Heart left ventricle (tissue), 13 donors: ENCODE measurements at regions not wholly inside any gene's neighbourhood (a gene's known extent, or its start where the extent isn't known, plus 50 kb on each side); places are given as distances from the start of the nearest gene placed in this dataset.

Source experiments
- POLR2A ChIP-seq, 2 donors: fragments of 450-650 bp; IDR thresholded peaks; one replicate each; pipeline ENCODE4 v1.6.1; 2017; ENCODE audit warnings: antibody characterized with exemption in 2 of 2, mild to moderate bottlenecking in 2 of 2, moderate library complexity in 2 of 2
- TF ChIP-seq, protein P1 (sequence below), 12 donors: fragments of 200-600 bp; sonication (generic) in 4 of 12; IDR thresholded peaks; one replicate each; pipeline versions ENCODE4 v1.5.0 to v1.8.0; 2018 to 2022; ENCODE audit warnings: antibody characterized with exemption in 12 of 12, mild to moderate bottlenecking in 5 of 12
- donor health status: ischemic (EF 13 %, LVEDD 7.1; RV severe dilation, severe dysfunction).
- donor health status: DM: no; HTN: yes; CAD: no.
- donor health status: DM: no; HTN: no; CAD: no.
- donor health status: ischemic (EF 25% LVEDD 6.9; RV normal size, moderate dysfunction).
- donor health status: ischemic (EF 25% LVEDD 5.7; RV mildly dilated, moderate dysfunction).
- donor health status: ischemic (EF 35%, LVEDD 5.7; RV mildly dilated, moderate dysfunction).
- donor health status: nonischemic (EF 11% LVEDD 7.7; RV severe dilation, severe dysfunction).
- donor health status: DM: yes; HTN: yes; CAD: no.
- donor health status: PGD.
- donor health status: ischemic (EF 29% LVEDD 5.4; RV normal size, mild dysfunction).
- donor health status: nonischemic (EF 23%, LVEDD 6.1; RV moderate dilation, normal function).

DNA sequence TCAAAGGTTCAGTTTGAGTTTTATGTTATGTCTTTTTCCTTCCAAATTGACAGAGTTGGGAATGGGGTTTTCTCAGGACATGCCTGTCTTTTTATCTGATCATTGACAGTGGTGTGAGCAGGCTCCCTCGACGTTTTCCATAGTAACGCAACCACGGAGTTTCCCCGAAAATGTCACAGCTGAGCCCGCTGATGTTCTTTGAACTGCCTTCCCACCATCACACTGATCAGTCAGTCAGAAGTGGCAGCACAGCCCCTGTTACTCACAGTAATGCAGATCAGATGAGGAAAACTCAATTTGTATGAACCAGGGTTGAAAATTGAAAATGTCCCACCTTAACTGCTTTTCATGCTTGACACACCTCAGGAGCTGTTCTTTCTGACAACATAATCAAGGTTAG, 210.4 kb downstream of the NECTIN3 start:
- TF ChIP-seq, protein P1, sequence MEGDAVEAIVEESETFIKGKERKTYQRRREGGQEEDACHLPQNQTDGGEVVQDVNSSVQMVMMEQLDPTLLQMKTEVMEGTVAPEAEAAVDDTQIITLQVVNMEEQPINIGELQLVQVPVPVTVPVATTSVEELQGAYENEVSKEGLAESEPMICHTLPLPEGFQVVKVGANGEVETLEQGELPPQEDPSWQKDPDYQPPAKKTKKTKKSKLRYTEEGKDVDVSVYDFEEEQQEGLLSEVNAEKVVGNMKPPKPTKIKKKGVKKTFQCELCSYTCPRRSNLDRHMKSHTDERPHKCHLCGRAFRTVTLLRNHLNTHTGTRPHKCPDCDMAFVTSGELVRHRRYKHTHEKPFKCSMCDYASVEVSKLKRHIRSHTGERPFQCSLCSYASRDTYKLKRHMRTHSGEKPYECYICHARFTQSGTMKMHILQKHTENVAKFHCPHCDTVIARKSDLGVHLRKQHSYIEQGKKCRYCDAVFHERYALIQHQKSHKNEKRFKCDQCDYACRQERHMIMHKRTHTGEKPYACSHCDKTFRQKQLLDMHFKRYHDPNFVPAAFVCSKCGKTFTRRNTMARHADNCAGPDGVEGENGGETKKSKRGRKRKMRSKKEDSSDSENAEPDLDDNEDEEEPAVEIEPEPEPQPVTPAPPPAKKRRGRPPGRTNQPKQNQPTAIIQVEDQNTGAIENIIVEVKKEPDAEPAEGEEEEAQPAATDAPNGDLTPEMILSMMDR (IDR thresholded peaks at IDR 0.05), result no peak
- no peak for TF ChIP-seq POLR2A (IDR thresholded peaks at IDR 0.05)
